HG02610 (cell line): ENCODE measurements at regions not wholly inside any gene's neighbourhood (a gene's known extent, or its start where the extent isn't known, plus 50 kb on each side); places are given as distances from the start of the nearest gene placed in this dataset.

ENCODE experiments used
- ATAC-seq: cut with Tn5 transposase; IDR thresholded peaks from one replicate; pipeline ENCODE4 v1.9.1; 2021; ENCODE audit warnings: mild to moderate bottlenecking, moderate library complexity; ENCODE audit not compliant: unreplicated experiment

DNA sequence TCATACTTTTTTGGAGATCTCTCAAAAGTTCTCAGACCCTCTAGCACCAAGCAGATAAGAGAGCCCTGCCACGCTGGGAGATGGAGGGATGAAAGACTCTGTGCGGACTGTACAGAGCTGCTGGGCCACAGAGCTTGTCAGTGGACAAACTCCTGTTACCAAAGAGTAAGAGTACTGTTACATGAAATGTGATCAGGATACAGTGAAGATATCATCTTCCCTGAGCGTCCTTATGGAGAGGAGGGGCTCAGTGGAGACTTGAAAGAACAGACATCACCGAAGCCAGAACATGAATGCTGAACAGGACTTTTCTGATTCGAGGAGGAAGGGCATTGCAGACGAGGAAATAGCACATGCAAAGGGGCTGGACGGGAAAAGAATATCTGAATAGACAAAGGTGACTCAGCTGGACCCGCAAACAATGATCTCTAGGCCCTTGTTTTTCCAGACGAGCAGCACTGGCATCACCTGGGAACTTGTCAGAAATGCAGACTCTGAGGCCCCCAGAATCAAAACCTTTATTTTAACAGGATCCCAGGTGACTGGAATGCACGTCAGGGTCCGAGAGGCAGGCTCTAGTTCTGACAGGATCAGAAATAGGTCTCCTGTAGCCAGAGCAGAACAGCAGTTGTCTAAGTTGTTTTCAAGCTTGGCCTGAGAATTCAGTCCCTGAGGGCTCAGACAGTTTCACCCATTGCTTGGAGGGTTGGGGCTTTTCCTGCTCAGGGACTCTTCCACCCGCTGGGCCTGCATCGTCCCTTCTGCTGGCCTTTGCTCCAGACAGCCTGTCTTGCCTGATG is 277.9 kb downstream of the RPLP1 start:
- no peak for ATAC-seq

- no peak for ATAC-seq
These were observed 278.4 kb downstream of the RPLP1 start for GRCh38 chr15:69731081-69731330.

GRCh38 chr15:69731581-69731980 is 279.0 kb downstream of the RPLP1 start:
- ATAC-seq = no peak

GRCh38 chr15:69732133-69732532 is 279.5 kb downstream of the RPLP1 start:
- ATAC-seq = no peak

GRCh38 chr15:69734699-69735098 is 282.1 kb downstream of the RPLP1 start:
- ATAC-seq = no peak

GRCh38 chr15:69735121-69735520 is 282.5 kb downstream of the RPLP1 start:
- no peak for ATAC-seq

DNA sequence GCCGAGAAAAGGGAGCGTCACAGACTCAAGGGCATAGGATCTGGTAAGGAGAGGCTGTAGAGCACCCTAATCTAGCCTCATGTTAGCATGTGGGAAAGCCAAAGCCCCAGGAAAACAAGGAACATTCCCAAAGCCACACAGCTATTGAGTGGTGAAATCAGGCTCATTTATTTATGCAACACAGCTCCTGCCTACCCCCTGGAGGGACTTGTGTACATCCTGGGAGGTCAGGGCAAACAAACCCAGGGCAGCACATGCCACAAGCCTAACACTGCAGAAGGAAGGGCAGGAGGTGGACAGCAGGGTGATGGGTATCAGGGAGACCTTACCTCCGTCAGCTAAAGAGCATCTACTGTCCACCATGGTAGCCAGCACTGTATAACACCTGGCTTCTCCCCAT is 283.5 kb downstream of the RPLP1 start:
- no peak for ATAC-seq

DNA sequence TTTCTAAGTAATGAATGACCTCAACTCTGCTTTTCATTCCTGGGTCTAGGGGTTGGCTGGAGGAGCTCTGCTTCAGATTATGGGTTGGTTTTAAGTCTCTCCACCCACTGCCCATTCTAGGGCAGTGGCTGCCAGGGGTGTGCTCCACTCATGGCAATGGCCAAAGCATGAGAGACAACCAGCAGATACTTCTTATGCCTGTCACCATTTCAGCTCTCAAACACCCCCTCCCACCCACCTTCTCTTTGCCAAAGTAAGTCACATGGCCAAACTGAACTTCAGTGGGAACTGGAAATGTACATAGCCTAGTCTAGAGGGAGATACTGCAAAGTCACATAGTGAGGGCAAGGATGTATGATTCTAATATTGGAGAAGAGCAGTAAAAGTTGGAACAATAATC is 285.3 kb downstream of the RPLP1 start:
- no peak for ATAC-seq

- ATAC-seq = no peak
These were observed 288.1 kb downstream of the RPLP1 start for GRCh38 chr15:69740684-69741083.

DNA sequence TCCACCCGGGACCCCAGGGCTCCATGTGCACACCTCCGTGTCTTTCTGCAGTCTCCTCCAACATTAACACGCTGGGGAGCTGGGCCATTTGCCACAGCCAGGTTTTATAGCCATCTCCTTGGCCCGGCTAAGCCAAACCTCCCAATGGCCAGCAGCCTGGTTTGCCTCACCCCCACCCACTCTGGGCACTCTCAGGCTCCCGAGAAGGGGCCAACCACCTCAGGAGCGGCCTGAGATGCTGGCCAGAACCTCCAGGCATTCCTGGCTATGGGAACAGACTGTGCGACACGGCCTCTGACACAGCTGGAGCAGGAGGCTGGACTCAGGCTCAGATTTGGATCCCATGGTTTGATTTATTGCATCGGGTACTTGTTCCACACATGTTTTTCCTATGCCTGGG is 289.7 kb downstream of the RPLP1 start:
- ATAC-seq = no peak

GRCh38 chr15:69743091-69743490 is 290.5 kb downstream of the RPLP1 start:
- no peak for ATAC-seq

GRCh38 chr15:69744391-69745162 is 292.0 kb downstream of the RPLP1 start:
- ATAC-seq = no peak

- no peak for ATAC-seq
These were observed 294.6 kb downstream of the RPLP1 start for GRCh38 chr15:69747193-69747592.

GRCh38 chr15:69748131-69748530 is 295.5 kb downstream of the RPLP1 start:
- no peak for ATAC-seq

DNA sequence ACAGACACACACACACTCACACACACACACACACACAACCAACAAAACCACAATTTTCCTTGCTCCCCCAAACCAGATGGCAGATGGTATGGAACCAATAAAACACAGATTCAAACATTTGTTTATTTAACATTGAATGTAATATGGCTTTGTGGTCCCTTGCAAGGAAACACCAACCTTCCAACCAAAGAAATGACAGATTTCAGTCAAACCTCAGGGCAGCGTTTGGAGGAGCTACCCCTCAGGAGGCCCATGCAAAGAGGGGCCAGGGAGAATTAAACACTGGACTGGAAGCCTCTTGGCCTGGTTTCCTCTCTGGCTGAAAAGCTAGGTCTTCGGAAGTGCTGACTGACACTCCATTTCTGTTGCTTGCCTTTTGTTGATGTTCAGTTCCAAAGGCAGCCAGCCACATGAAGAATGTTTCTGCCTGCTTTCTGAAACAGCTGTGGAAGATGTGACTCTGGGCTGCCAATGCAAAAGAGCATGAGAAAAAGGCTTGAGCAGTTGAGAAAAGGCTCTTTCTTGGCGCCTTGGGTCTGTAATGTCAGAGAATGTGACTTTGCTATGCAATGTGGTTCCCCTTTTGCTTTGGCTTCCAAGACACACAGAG is 296.1 kb downstream of the RPLP1 start:
- ATAC-seq = no peak

DNA sequence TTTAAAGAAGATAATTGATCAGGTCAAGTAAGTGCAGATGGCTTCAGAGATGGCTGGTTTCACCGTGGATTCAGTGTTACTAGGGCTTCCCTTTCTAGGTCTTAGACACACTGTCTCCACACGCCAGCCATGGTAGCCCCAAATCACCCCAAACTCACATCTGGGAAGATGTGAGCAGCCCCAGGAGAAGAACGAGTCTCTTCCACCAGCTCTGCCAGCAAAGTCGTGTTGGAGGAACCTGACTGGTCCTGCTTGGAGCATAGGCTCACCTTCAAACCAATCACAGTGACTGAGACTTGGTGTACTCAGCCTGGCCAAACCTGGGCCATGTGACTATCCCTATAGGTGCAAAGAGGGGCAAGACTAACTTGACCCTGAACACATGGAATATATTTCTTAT is 296.7 kb downstream of the RPLP1 start:
- ATAC-seq = no peak

- no peak for ATAC-seq
These were observed 297.2 kb downstream of the RPLP1 start for GRCh38 chr15:69749797-69750196.

DNA sequence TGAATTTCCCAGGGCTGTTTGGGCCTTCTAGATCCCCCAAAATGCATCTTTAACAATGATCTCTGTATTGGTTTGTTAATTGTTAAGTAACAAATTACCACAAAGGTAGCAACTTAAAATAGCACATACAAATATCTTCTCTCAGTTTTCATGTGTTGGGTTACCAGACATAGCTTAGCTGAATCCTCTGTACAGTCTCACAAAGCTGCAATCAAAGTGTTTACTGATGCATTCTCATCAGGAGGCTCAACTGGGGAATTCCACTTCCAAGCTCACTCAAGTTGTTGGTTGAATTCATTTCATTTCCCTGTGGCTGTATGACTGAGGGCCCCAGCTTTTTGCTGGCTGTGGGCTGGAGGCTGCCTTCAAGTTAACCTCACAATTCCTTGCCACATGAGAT is 297.6 kb downstream of the RPLP1 start:
- ATAC-seq = no peak

DNA sequence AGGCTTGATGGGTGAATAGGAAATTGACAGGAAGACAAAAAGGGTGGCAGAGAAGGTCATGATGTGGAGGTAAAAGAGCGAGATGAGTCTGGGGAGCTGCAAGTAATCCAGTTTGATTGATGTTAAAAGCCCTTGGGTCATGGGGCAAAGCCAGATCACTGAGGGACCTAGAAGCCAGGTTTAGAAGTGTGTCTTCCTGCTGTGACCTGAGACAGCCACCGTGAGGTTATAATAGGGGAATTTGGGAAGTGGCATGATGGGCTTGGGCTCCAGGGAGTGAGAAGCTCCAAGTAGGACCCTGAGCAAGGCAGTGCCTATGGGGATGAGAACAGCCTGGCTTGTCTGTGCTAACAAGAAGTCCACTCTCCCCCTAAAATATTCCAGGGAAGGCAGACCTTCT is 298.5 kb downstream of the RPLP1 start:
- ATAC-seq = no peak

- ATAC-seq = no peak
These were observed 298.9 kb downstream of the RPLP1 start for GRCh38 chr15:69751566-69751965.

- no peak for ATAC-seq
These were observed 301.2 kb downstream of the RPLP1 start for GRCh38 chr15:69753867-69754266.

DNA sequence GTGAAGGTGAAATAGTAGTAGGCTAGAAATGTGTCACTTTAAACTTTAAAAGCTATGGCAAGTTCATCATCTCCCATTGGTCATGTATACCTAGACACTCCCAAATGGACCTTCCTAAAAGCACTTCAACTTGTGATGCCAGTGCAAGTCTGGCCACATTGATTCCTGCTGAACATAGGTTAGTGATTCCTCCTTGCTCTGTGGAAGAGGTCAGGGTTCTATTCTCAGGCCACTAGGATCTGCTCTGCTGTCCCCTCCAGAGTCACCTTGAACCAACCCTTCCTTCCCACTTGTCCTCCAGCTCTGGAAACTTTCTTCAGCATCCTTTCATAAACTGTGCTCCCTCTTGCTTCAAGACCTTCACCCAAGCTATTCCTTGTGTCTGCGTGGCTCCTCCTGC is 301.7 kb downstream of the RPLP1 start:
- no peak for ATAC-seq
